ENCODE measurements at regions not wholly inside any gene's neighbourhood (a gene's known extent, or its start where the extent isn't known, plus 50 kb on each side); places are given as distances from the start of the nearest gene placed in this dataset.

- no peak for TF ChIP-seq POLR2AphosphoS5 (IDR thresholded peaks at IDR 0.05)
- TF ChIP-seq CTCF (IDR thresholded peaks at IDR 0.05), result no peak
- no peak for TF ChIP-seq EP300 (IDR thresholded peaks at IDR 0.05)
These were observed 94.2 kb upstream of the RESF1 start for GRCh38 chr12:31865023-31865422.

All from upper lobe of left lung (tissue), 4 donors.